Neural progenitor cell (in vitro differentiated cells): ENCODE measurements at regions not wholly inside any gene's neighbourhood (a gene's known extent, or its start where the extent isn't known, plus 50 kb on each side); places are given as distances from the start of the nearest gene placed in this dataset.

Experiments
- DNase-seq: peaks from one replicate; pipeline ENCODE4 v3.0.0-alpha.2; 2016; ENCODE audit warnings: low spot score
- H2AFZ ChIP-seq: fragments of 200-600 bp; sonication (generic); replicated peaks from 2 replicates; pipeline ENCODE4 v1.6.1; 2016; ENCODE audit warnings: antibody characterized with exemption
- H3F3A ChIP-seq: fragments of 200-600 bp; sonication (generic); 2 replicates; pipeline ENCODE4 v1.6.1; 2016; ENCODE audit warnings: antibody characterized with exemption, low read depth
- H3K27ac ChIP-seq: fragments of 200-600 bp; sonication (generic); 2 replicates; pipeline ENCODE4 v1.5.1; 2016; ENCODE audit warnings: mild to moderate bottlenecking
- H3K27me3 ChIP-seq: fragments of 200-600 bp; sonication (generic); 2 replicates; pipeline ENCODE4 v1.6.1; 2016; ENCODE audit warnings: mild to moderate bottlenecking, moderate library complexity
- H3K36me3 ChIP-seq: fragments of 200-600 bp; sonication (generic); 2 replicates; pipeline ENCODE4 v1.5.1; 2016
- H3K4me1 ChIP-seq: fragments of 200-600 bp; sonication (generic); 2 replicates; pipeline ENCODE4 v1.6.1; 2016; ENCODE audit warnings: mixed run types
- H3K4me2 ChIP-seq: fragments of 200-600 bp; sonication (generic); 2 replicates; pipeline ENCODE4 v1.6.1; 2016
- H3K4me3 ChIP-seq: fragments of 200-600 bp; sonication (generic); 2 replicates; pipeline ENCODE4 v1.5.1; 2016
- H3K79me2 ChIP-seq: fragments of 200-600 bp; sonication (generic); 2 replicates; pipeline ENCODE4 v1.6.1; 2016; ENCODE audit warnings: low read depth
- H3K9ac ChIP-seq: fragments of 200-600 bp; sonication (generic); 2 replicates; pipeline ENCODE4 v1.6.1; 2016
- H3K9me3 ChIP-seq: fragments of 200-600 bp; sonication (generic); 2 replicates; pipeline ENCODE4 v1.5.1; 2016; ENCODE audit warnings: low read depth
- H4K20me1 ChIP-seq: fragments of 200-600 bp; sonication (generic); 2 replicates; pipeline ENCODE4 v1.6.1; 2016; ENCODE audit warnings: low read depth
- H3K27ac Mint-ChIP-seq: 3 replicates; pipeline ENCODE4 v1.8.0; 2021; ENCODE audit warnings: mixed read lengths
- H3K27me3 Mint-ChIP-seq: 2 replicates; pipeline ENCODE4 v1.8.0; 2022; ENCODE audit warnings: low read depth, mild to moderate bottlenecking, inconsistent platforms, moderate library complexity, mixed read lengths; ENCODE audit not compliant: insufficient read depth
- H3K36me3 Mint-ChIP-seq: 3 replicates; pipeline ENCODE4 v1.8.0; 2021; ENCODE audit warnings: mixed read lengths
- H3K4me1 Mint-ChIP-seq: 3 replicates; pipeline ENCODE4 v1.8.0; 2021; ENCODE audit warnings: mixed read lengths
- H3K4me3 Mint-ChIP-seq: 3 replicates; pipeline ENCODE4 v1.8.0; 2021; ENCODE audit warnings: mild to moderate bottlenecking, moderate library complexity, mixed read lengths
- H3K9me3 Mint-ChIP-seq: 3 replicates; pipeline ENCODE4 v1.8.0; 2020; ENCODE audit warnings: mixed read lengths
- EZH2 ChIP-seq: fragments of 200-600 bp; sonication (generic); IDR thresholded peaks from 2 replicates; pipeline ENCODE4 v1.6.1; 2017; ENCODE audit warnings: antibody characterized with exemption, mild to moderate bottlenecking, moderate library complexity
- EZH2phosphoT487 ChIP-seq: fragments of 200-600 bp; sonication (generic); IDR thresholded peaks from 2 replicates; pipeline ENCODE4 v1.6.1; 2017; ENCODE audit warnings: antibody characterized with exemption
- TF ChIP-seq, protein P1 (sequence below): fragments of 200-600 bp; sonication (generic); IDR thresholded peaks from 2 replicates; pipeline ENCODE4 v1.5.1; 2017; ENCODE audit warnings: antibody characterized with exemption, mild to moderate bottlenecking

DNA sequence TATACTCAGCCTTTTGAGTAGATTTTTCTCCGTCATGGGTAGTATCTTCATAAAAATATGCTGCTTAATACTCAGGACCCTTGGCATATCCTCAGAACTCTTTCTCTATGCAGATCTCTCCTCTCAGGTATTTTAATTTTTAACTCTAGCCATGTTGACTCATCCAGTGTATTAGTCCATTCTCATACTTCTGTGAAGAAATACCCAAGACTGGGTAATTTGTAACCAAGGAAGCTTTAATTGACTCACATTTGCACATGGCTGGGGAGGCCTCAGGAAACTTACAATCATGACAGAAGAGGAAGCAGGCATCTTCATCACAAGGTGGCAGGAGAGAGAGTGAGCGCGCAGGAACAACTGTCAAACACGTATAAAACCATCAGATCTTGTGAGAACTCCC is 129.3 kb upstream of the CD96 start:
- H3F3A ChIP-seq = no peaks in the 10 kb centered on the region
- no peak for DNase-seq
- Mint-ChIP-seq H3K36me3 (no peaks in the 10 kb centered on the region), H3K4me3 (no peak overlapping the region), H3K9me3 (no peaks in the 10 kb centered on the region), H3K27me3 (no peaks in the 10 kb centered on the region), H3K4me1 (no peaks in the 10 kb centered on the region), H3K27ac (no peak overlapping the region)
- no peak overlapping the region for H3K9ac ChIP-seq
- no peak overlapping the region for H3K27ac ChIP-seq
- no peaks in the 10 kb centered on the region for H3K4me1 ChIP-seq
- no peaks in the 10 kb centered on the region for H3K36me3 ChIP-seq
- H3K4me2 ChIP-seq = no peak overlapping the region
- H3K79me2 ChIP-seq = no peaks in the 10 kb centered on the region
- TF ChIP-seq EZH2 (no peak), EZH2phosphoT487 (no peak)
- TF ChIP-seq, protein P1, sequence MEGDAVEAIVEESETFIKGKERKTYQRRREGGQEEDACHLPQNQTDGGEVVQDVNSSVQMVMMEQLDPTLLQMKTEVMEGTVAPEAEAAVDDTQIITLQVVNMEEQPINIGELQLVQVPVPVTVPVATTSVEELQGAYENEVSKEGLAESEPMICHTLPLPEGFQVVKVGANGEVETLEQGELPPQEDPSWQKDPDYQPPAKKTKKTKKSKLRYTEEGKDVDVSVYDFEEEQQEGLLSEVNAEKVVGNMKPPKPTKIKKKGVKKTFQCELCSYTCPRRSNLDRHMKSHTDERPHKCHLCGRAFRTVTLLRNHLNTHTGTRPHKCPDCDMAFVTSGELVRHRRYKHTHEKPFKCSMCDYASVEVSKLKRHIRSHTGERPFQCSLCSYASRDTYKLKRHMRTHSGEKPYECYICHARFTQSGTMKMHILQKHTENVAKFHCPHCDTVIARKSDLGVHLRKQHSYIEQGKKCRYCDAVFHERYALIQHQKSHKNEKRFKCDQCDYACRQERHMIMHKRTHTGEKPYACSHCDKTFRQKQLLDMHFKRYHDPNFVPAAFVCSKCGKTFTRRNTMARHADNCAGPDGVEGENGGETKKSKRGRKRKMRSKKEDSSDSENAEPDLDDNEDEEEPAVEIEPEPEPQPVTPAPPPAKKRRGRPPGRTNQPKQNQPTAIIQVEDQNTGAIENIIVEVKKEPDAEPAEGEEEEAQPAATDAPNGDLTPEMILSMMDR = no peak
- H2AFZ ChIP-seq = no peak overlapping the region
- H3K4me3 ChIP-seq = no peak overlapping the region
- no peaks in the 10 kb centered on the region for H3K27me3 ChIP-seq
- H4K20me1 ChIP-seq = no peaks in the 10 kb centered on the region
- H3K9me3 ChIP-seq = no peaks in the 10 kb centered on the region

DNA sequence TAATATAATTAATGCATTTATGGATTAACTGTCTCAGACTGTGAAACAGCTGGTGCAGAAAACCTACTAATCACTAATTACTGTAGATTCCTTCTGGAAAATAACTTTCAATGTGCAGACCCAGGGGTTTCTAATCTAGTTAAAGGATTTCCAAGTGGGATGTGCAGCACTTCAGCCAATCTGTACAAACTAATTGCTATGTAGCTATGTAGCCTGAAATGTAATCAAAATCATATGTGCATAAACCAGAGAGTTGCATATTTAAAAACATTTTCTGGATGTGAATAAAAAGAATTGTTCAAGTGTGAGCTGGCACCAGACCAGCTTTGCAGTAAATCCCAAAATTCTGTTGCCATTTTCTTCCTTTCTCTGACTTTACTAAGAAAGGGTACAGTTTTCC is 127.5 kb upstream of the CD96 start:
- peaks cover 4% of the 10 kb centered on the region for H3K4me1 Mint-ChIP-seq
- no peak overlapping the region for H3K27ac Mint-ChIP-seq
- no peaks in the 10 kb centered on the region for H3K36me3 ChIP-seq
- no peak overlapping the region for H3K4me3 Mint-ChIP-seq
- H3K36me3 Mint-ChIP-seq = no peaks in the 10 kb centered on the region
- peaks cover 9% of the 10 kb centered on the region for H3K4me1 ChIP-seq
- H4K20me1 ChIP-seq = no peaks in the 10 kb centered on the region
- no peak overlapping the region for H3K9ac ChIP-seq
- no peak overlapping the region for H2AFZ ChIP-seq
- H3K9me3 ChIP-seq = no peaks in the 10 kb centered on the region
- DNase-seq = no peak
- H3K79me2 ChIP-seq = no peaks in the 10 kb centered on the region
- no peaks in the 10 kb centered on the region for H3F3A ChIP-seq
- no peaks in the 10 kb centered on the region for H3K27me3 Mint-ChIP-seq
- TF ChIP-seq EZH2phosphoT487 = no peak
- TF ChIP-seq, protein P1 = no peak
- no peak for TF ChIP-seq EZH2
- H3K4me3 ChIP-seq = no peak overlapping the region
- H3K9me3 Mint-ChIP-seq = no peaks in the 10 kb centered on the region
- no peak overlapping the region for H3K27ac ChIP-seq
- no peak overlapping the region for H3K4me2 ChIP-seq
- H3K27me3 ChIP-seq = no peaks in the 10 kb centered on the region

DNA sequence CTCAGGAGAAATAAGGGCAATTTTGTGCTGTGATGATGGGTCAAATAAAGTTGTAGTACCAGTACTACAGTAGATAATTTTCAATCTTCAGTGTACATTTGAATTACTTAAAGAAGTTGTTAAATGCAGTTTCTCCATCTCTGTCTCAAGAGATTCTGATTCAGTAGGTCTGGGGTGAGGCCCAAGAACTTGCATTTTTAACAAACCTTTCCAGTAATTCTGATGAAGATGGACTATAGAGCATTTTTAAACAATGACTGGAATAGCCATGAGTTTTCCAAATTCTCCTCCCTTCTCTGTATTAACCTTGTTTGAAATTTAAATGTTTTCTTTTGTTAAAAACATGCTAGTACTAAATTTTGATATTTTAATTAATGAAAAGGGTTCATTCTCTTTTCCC is 127.0 kb upstream of the CD96 start:
- H3K36me3 ChIP-seq = no peaks in the 10 kb centered on the region
- no peak overlapping the region for H3K27ac Mint-ChIP-seq
- no peaks in the 10 kb centered on the region for H4K20me1 ChIP-seq
- H3F3A ChIP-seq = no peaks in the 10 kb centered on the region
- no peak for DNase-seq
- H3K27me3 Mint-ChIP-seq = no peaks in the 10 kb centered on the region
- no peak overlapping the region for H3K4me3 Mint-ChIP-seq
- no peaks in the 10 kb centered on the region for H3K9me3 Mint-ChIP-seq
- peaks cover 4% of the 10 kb centered on the region for H3K4me1 Mint-ChIP-seq
- no peaks in the 10 kb centered on the region for H3K9me3 ChIP-seq
- H3K4me2 ChIP-seq = no peak overlapping the region
- H3K79me2 ChIP-seq = no peaks in the 10 kb centered on the region
- H3K4me1 ChIP-seq = peaks cover 9% of the 10 kb centered on the region
- no peaks in the 10 kb centered on the region for H3K36me3 Mint-ChIP-seq
- no peak for TF ChIP-seq EZH2
- TF ChIP-seq EZH2phosphoT487 = no peak
- TF ChIP-seq, protein P1 = no peak
- H2AFZ ChIP-seq = no peak overlapping the region
- no peak overlapping the region for H3K9ac ChIP-seq
- no peaks in the 10 kb centered on the region for H3K27me3 ChIP-seq
- no peak overlapping the region for H3K4me3 ChIP-seq
- H3K27ac ChIP-seq = no peak overlapping the region

DNA sequence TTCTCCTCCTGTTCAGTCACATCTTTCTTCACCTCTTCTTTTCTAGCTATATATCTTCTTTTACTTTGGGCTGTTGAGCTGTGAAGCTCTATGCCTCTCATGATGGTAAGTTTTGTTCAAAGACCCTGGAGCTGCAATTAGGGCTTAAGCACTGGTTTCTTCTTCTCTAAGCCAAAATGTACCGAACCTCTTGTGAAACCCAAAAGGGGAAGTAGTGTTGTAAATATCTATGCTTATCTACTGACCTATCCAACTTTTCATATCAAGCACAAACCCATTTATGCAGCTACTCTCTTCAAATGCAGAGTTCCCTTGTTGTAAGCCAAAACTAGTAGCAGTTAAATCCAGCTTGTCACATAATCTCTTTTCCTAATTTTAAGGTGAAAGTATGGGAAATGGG is 123.6 kb upstream of the CD96 start:
- TF ChIP-seq EZH2 (no peak), EZH2phosphoT487 (no peak)
- TF ChIP-seq, protein P1 = no peak
- Mint-ChIP-seq H3K9me3 (peaks cover 4% of the 10 kb centered on the region), H3K4me3 (no peak overlapping the region), H3K27ac (no peak overlapping the region), H3K36me3 (no peaks in the 10 kb centered on the region), H3K4me1 (peaks cover 4% of the 10 kb centered on the region), H3K27me3 (no peaks in the 10 kb centered on the region)
- Histone ChIP-seq H3K9me3 (no peaks in the 10 kb centered on the region), H3F3A (no peaks in the 10 kb centered on the region), H2AFZ (peak overlapping the region; percentile 14), H3K4me1 (peaks cover 9% of the 10 kb centered on the region), H3K4me3 (no peak overlapping the region), H3K27me3 (no peaks in the 10 kb centered on the region), H3K4me2 (no peak overlapping the region), H3K9ac (no peak overlapping the region), H3K36me3 (no peaks in the 10 kb centered on the region), H3K27ac (peak overlapping the region; percentile 50), H4K20me1 (no peaks in the 10 kb centered on the region), H3K79me2 (no peaks in the 10 kb centered on the region)
- no peak for DNase-seq
